ENCODE measurements at regions not wholly inside any gene's neighbourhood (a gene's known extent, or its start where the extent isn't known, plus 50 kb on each side); places are given as distances from the start of the nearest gene placed in this dataset.
"Not testable (repeated sequence)": the region's sequence is repeated elsewhere in the genome, so short reads cannot be mapped to it uniquely, and the experiment has no call there.

DNA sequence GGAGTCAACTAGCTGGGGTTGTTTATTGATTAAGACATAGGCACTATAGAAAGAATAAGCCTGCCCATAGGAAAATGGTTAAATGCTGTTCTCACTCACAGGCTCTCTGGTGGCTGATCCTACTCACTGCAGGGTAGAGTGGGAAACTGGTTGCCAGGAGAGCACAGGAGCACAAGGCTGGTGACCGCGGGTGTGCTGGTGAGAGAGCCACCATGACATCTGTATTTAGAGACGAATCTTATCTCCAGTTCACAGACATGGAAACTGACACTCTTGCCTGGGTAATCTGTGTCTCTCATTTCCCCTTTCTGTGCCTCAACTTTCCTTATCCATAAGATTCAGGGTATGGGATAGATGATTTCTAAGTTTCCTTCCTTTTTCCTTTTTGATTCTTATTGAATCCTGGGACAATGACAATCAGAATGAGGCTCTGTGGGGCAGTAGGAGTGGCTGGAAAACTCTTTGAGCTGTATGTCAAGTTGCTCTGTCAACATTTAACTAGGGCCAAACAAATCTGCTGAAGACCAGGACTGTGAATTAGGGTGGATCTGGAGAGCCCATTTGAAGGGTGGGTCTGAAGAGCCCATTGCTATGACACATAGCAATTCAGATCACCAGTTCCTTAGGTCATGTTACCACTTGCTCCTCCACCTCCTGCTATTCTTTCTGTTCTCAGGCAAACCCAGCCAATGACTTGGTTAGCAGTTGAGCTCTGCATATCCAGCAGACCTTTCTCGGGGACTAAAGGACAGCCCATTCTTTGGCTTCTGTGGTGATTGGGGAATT is 286.1 kb upstream of the TBL1XR1 start:
- no peak for DNase-seq

- DNase-seq, result no peak
Measured at GRCh38 chr3:177484206-177484605, 286.9 kb upstream of the TBL1XR1 start.

- DNase-seq, result no peak
Measured at GRCh38 chr3:177484926-177485325, 287.6 kb upstream of the TBL1XR1 start.

DNA sequence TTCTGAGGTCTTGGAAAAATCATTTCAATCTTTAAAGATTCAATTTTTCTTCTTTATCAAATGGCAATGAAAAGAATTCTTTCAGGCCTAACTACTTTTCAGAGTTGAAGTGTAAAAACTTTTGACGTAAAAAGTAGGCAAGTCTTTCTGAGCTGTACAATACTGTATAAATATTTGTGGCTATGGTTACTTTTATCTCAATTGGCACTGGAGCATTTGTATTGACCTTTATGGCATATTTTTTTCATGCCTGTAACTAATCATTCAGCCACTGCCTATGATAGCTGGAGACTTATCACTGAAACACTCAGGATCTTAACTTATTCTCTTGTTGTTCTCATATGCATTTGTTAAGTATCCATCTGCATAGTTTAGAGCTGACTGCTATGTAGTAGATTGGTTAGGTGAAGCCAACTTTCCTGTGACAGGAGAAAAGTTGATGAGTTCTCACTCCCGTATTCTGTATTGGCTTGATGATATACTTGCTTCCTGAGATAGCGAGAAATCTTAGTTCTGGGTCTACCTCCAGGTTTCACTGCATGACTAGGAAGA is 290.4 kb upstream of the TBL1XR1 start:
- DNase-seq, result no peak

DNA sequence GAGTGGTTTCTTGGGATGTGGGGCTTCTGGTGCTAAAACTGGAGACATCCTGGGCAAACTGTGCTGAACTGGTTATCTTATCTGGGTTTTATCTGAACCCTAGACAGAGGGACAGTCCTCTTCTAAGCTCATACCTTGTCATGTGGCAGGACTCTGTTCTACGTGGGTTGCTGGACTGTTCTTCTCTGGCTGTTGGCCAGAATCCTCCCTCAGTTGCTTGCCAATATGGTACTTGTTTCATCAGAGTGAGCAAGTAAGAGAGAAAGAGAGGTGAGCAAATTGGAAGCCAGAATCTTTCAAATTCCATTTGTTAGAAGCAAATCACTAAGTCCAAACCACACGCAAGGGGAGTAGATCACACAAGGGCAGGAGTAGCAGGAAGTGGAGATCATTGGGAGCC is 291.5 kb upstream of the TBL1XR1 start:
- DNase-seq, result no peak

- DNase-seq, result no peak
Measured at GRCh38 chr3:177490626-177491025, 293.3 kb upstream of the TBL1XR1 start.

- DNase-seq, result no peak
Measured at GRCh38 chr3:177491296-177492032, 294.2 kb upstream of the TBL1XR1 start.

DNA sequence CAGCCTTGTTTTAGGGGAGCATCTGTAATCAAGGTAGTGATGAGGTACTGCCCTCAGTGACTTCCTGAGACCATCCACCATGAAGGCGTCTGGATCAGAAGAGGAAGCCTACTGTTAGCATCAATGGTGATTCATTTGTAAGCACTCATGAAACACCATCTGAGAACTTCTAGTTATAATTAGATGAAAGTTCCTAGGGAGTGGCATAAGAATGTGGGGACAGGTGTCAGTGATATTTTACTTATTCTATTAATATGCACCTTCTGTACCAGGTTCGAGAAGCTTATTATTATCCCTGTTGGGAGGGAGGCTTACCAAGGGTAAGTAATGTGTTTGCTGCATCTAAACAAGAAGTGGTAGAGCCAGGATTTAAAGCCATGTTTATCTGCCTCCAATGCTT is 295.8 kb upstream of the TBL1XR1 start:
- DNase-seq, result no peak

DNA sequence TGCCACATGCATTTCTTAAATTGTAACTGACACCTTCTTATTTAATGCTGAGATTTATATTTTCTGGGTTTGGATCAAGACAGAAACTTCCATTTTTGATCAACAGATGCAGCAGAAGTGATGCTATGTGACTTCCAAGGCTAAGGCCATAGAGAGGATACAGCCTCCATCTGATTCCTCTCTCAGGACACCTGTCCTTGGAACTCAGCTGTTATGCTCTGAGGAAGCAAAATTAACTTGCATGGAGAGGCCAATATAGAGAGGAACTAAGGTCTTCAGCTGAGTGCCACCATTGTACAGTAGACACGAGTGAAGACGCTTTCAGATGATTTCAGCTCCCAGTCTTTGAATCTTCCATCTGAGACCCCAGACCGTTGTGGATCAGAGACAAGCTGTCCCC is 296.9 kb upstream of the TBL1XR1 start:
- DNase-seq, result no peak

GRCh38 chr3:177495566-177495965 is 298.3 kb upstream of the TBL1XR1 start:
- no peak for DNase-seq

DNA sequence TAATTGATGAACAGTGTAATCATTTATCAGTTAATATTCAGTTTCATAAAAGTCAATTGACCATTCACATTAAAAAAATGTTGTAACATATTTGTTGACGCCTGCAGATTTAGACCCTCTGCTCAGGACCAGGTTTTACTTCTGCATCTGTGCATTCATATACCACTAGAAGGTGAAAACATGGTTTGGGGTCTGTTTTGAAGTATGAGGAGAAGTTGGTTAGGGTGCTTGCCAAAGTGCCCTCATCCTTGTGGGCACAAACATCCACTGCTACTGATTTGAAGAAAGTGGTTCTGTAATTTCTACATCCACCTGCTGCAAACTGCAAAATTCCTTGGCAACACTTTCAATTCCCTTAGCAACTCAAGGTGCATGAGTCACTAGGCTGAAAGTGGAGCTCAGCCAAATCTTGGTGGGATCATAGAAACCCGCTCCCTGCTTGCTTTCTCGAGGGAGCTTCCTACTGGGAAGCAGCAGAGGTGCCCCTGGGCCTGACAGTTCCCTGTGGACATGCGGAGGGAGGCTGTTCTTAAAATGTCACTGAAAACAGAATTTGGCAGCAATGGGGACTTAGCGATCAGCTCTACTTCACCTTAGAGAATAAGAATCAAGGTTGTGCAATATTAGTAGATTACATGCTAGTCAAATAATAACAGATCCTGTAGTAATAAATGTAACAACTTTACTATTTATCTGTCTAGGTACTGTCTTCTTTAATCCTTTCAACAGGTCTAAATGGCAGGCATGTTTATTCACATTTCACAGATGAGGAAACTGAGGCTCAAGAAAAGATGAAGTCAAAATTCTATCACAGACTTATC is 301.0 kb upstream of the TBL1XR1 start:
- DNase-seq, result no peak

DNA sequence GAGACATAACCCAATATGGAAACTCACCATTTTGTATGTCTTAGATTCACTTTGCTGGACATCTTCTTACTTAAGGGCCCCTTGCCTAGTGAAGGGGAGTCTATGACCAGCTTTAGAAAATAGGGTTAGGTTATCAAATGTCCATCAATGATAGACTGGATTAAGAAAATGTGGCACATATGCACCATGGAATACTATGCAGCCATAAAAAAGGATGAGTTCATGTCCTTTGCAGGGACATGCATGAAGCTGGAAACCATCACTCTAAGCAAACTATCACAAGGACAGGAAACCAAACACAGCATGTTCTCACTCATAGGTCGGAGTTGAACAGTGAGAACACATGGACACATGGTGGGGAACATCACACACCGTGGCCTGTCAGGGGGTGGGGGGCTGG is 301.8 kb upstream of the TBL1XR1 start:
- DNase-seq, result not testable (repeated sequence)

DNA sequence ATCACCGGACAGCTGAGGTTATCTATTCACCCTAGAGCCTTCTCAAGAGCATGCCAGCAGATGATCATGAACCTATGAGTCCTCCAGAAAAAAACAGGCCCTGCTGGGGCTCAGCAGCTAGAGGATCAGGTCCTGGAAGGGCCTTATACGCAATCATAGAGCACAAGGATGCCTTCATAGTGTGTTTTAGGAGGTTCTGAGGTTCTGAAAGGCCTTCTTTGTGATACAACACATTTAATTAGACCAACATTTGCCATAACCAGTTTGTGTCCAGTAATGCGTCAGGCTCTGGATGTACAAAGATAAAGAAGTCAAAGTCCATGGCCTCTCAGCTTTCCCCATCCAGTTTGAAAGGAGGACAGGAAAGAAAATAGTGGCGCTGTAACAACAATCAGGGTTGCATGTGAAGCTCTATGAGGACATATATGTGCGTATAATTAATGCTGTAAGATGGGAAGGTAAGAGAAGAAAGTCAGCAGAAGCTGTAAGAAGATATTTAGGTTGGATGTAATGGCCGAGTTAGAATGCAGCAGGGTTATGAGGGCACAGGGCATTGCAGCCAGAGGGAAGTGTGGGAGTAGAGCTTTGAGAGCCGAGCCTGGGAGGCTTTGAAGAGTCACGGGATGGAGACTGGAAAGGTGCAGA is 302.6 kb upstream of the TBL1XR1 start:
- no peak for DNase-seq

DNA sequence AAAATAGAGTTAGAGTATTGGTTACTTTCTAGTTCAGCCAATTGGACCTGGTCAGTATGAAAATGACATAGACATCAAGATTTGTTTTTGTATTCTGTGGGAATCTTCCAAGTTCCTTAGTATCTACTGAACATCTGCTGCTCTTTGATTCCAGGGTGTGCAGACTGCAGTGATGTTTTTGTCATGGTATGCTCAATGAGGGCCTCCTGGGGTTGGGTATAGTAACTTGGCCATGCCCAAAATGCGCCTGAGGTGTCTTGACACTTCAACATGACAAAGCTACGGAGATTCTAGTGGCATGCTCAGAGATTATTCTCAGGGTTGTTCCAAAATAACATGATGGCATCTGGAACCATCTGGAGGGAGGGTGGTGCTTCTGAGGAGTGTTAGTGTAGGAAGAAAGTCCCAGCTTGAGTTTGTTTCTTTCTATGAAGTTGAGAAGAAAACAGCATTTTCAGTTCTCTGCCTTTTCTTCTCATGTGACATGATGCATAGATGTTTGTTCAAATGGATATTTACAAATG is 313.5 kb upstream of the TBL1XR1 start:
- DNase-seq, result no peak

DNA sequence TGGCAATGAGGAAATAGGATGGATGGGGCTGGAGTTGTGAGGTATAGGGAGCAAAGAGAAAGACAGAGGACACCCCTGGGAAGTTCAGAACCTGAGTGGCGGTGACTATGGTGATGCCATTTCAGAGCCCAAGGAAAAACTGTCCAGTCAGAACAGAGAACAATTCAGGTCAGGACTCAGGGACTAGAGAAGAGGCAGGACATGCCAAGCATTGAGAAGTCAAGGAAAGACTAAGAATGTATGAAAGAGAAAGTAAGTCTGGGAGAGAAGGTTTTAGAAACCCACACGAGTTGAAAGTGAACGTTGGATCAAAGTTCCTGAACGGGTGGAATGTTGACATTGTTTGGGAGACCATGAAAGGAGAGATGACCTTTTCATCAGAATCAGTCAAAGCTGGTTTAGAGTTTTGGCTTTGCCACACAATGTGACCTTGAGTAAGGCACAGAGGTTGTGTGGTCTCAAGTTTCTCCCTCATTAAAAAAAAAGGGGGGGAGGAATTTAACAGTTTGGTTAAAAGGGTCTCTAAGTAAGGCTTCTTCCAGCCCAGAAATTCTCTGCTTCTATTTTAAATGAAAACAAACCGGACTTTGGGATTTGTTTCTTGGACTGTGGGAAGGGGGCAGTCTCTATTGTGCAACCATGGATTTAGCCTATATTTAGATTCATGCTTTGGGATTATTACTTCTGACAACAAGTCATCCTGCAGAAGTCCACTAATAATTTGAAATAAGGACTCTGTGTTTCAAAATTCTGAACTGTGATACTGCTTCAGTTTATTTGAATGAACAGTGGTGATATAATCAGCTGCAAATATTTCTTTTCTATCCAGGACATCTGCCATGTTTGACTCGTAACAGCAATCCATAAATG is 315.9 kb upstream of the TBL1XR1 start:
- DNase-seq, result no peak

DNA sequence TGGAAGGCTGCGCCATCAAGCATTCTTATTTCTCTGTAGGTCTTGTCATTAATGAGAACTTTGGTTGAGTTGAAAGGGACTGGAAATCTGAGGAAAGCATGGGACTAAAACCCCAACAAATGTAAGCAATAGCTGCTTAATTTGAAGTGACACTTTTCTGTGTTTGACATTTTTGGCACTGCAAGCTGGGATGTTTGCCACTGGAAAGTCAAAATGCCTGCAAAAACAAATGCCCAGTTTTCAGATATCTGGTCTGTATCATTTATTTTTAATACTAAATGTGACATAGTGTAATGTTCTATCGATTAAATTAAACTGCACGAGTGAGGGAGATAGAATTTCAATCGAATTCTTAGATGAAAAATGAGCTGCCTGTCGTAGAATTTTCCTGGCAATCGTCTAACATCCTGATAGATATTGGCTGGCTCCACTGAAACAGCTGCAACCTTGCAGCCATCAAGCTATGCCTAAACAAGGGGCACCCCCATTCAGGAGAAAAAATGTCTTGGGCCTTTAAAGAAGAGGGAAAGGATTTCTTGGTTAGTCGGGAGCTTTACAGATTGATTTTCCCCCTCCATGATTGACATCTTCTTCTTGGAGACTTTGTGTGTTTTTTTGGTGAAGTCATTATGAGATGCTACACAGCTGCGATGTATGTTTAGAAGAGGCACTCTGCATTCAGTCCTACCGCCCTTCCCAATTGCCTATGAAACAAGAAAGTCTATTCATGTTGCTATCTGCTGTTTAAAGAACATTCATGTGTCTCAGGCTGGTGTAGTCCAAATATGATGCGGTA is 316.7 kb upstream of the TBL1XR1 start:
- DNase-seq, result no peak

GRCh38 chr3:177514611-177515499 is 317.6 kb upstream of the TBL1XR1 start:
- DNase-seq, result no peak

DNA sequence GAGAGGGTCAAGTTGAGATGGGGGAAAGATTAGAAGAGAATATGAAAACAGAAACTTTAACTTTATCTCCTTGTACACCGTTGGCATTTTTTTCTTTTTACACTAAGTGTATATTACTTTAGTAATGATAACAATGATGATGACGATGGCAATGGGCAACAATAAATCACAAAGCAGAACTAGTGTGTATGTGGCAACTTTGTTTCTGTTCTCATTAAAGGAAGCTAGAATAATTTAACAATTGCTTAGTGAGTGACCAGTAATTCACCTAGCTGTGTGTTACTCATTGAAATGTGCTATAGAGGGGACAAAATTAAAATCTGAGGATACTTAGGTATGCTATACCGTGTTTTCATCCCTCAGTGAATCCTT is 318.5 kb upstream of the TBL1XR1 start:
- no peak for DNase-seq

- no peak for DNase-seq
Measured at GRCh38 chr3:177516158-177517011, 319.1 kb upstream of the TBL1XR1 start.
